IPS-18a (cell line): ENCODE measurements at regions not wholly inside any gene's neighbourhood (a gene's known extent, or its start where the extent isn't known, plus 50 kb on each side); places are given as distances from the start of the nearest gene placed in this dataset.
"Not testable (repeated sequence)": the region's sequence is repeated elsewhere in the genome, so short reads cannot be mapped to it uniquely, and the experiment has no call there.

Experiments used
- H3K27ac ChIP-seq: one replicate; pipeline ENCODE4 v1.5.1; 2013; ENCODE audit warnings: low read length
- H3K27me3 ChIP-seq: one replicate; pipeline ENCODE4 v1.6.1; 2013; ENCODE audit warnings: mild to moderate bottlenecking, low read length; ENCODE audit not compliant: control insufficient read depth, insufficient read depth
- H3K36me3 ChIP-seq: one replicate; pipeline ENCODE4 v1.6.1; 2013; ENCODE audit warnings: low read depth, low read length; ENCODE audit not compliant: control insufficient read depth
- H3K4me1 ChIP-seq: one replicate; pipeline ENCODE4 v1.6.1; 2013; ENCODE audit warnings: low read depth, low read length; ENCODE audit not compliant: control insufficient read depth
- H3K4me3 ChIP-seq: one replicate; pipeline ENCODE4 v1.5.1; 2013; ENCODE audit warnings: low read length
- H3K9ac ChIP-seq: one replicate; pipeline ENCODE4 v1.6.1; 2013; ENCODE audit warnings: mild to moderate bottlenecking, low read length, moderate library complexity
- H3K9me3 ChIP-seq: one replicate; pipeline ENCODE4 v1.6.1; 2013; ENCODE audit warnings: low read depth, low read length; ENCODE audit not compliant: control insufficient read depth

DNA sequence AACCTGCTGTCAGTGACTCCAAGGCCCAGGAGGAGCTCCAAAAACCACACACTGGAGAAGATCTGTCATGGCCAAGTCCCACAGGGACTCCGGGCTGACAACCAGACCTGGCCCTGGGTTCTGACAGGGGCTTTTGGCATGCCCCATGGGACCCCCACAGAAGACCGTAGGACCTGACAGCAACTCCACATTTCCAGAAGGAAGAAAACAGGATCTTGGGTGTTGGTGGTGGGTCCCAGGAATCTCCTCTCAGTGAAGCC, 275.9 kb upstream of the HS6ST1 start:
- Histone ChIP-seq H3K27me3 (no peaks in the 10 kb centered on the region), H3K4me1 (no peaks in the 10 kb centered on the region)

DNA sequence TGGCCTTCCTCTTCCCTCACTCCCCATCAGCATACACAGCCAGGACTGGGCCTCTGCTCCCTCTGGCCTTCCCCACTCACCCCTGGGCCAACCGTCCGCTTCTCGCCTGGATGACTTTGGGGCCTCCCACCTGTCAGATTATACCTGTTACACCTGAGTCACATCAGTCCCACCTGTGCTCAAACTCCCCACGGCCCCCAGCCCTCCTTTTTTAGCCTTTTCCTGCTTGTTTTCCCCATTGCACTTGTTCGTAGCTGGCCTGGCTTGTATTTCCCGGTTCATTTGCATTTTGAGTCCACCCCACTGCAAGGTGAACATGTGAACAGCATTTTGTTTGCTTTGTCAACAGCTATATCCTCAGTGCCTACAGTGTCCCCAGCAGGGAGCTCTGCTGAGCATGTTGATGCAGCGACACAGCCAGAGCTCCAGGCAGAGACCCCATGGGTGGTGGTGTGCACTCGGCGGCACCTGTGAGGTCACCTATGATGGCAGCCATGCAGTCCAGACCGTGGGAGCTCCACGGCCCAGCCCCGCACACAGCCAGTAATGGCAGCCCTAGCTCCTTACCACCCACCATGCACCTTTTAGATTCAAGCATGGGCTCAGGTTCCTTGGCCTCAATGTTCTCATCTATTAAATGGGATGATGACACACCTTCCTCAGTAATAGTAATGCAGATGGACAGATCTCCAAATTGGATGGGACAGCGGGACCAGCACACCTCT, 276.4 kb upstream of the HS6ST1 start:
- H3K27ac ChIP-seq, result no peak overlapping the region
- no peaks in the 10 kb centered on the region for H3K27me3 ChIP-seq
- no peak overlapping the region for H3K9ac ChIP-seq
- no peaks in the 10 kb centered on the region for H3K9me3 ChIP-seq
- H3K4me3 ChIP-seq, result no peak overlapping the region
- no peaks in the 10 kb centered on the region for H3K4me1 ChIP-seq
- H3K36me3 ChIP-seq, result no peaks in the 10 kb centered on the region

More for the DNA sequence above, 275.9 kb upstream of the HS6ST1 start:
- Histone ChIP-seq H3K9ac (no peak overlapping the region), H3K36me3 (no peaks in the 10 kb centered on the region), H3K9me3 (no peaks in the 10 kb centered on the region), H3K27ac (no peak overlapping the region), H3K4me3 (no peak overlapping the region)

DNA sequence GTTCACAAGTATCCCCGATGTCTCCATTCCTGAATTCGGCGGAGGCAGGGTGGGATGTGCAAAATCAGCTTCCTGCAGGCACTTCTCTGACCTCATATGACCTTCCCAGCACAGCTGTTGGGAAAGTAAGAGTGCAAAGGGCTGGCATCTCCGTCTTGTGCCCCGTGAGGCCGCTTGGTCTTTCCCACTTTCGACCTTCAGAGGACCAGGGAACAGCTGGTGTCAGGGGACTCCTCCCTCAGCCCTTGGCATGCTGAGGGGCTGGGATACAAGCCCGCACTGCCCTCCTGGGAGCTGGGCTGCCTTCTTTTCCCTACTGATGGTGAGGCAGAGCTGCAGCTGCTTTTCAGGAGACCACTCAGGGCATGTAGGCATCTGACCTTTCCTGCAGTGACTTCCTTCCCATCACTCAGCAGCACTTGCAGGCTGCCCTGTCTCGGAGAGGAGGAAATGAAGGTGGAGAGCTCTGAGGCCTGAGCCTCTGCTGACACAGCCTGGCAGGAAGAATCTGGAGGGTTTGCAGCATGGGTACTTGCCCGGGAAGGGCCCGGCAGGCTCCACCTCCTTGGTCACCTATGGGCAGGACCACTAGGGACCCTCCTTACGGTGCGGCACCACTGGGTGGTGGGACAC, 277.2 kb upstream of the HS6ST1 start:
- Histone ChIP-seq H3K9me3 (no peaks in the 10 kb centered on the region), H3K4me1 (no peaks in the 10 kb centered on the region), H3K27me3 (no peaks in the 10 kb centered on the region), H3K9ac (no peak overlapping the region), H3K36me3 (no peaks in the 10 kb centered on the region), H3K27ac (no peak overlapping the region), H3K4me3 (no peak overlapping the region)

GRCh38 chr2:128596396-128597120, 277.9 kb upstream of the HS6ST1 start:
- Histone ChIP-seq H3K9me3 (no peaks in the 10 kb centered on the region), H3K27me3 (no peaks in the 10 kb centered on the region), H3K4me3 (no peak overlapping the region), H3K4me1 (no peaks in the 10 kb centered on the region), H3K27ac (no peak overlapping the region), H3K36me3 (no peaks in the 10 kb centered on the region), H3K9ac (no peak overlapping the region)

DNA sequence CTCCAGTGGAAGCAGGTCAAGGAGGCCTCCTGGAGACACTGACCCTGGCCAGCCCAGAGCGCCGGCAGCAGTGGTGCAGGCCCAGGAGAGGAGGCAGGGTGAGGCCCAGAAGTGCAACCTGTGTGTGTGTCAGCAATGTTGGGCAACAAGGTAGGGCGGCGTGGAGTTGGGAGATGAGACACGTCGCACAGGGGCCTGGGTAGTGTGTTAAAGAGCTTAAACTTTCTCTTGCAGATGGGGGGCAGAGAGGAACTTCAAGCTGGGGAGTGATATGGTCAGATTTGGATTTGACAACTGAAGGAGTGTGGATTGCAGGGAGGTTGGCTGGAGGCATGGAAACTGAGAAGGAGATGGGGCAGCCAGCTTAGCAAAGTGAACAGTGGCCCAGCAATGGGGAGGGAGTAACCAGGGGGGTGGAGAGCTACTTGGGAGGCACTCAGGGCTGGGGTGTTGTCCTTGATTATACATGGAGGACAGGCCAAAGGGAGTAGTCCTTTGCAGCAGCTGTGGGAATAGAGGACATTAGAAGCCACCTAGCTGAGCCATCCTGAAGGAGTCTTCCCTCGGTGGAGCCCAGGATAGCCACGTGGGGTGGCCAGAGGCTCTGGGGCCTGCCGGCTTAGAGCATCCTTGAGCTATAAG, 278.6 kb upstream of the HS6ST1 start:
- H3K9me3 ChIP-seq, result no peaks in the 10 kb centered on the region
- H3K4me1 ChIP-seq, result no peaks in the 10 kb centered on the region
- no peaks in the 10 kb centered on the region for H3K36me3 ChIP-seq
- H3K27me3 ChIP-seq, result no peaks in the 10 kb centered on the region
- no peak overlapping the region for H3K27ac ChIP-seq
- no peak overlapping the region for H3K4me3 ChIP-seq
- H3K9ac ChIP-seq, result no peak overlapping the region

GRCh38 chr2:128598260-128598659, 279.6 kb upstream of the HS6ST1 start:
- not testable (repeated sequence) for H3K27me3 ChIP-seq, H3K9me3 ChIP-seq, H3K27ac ChIP-seq, H3K9ac ChIP-seq, H3K4me1 ChIP-seq, H3K36me3 ChIP-seq, H3K4me3 ChIP-seq

DNA sequence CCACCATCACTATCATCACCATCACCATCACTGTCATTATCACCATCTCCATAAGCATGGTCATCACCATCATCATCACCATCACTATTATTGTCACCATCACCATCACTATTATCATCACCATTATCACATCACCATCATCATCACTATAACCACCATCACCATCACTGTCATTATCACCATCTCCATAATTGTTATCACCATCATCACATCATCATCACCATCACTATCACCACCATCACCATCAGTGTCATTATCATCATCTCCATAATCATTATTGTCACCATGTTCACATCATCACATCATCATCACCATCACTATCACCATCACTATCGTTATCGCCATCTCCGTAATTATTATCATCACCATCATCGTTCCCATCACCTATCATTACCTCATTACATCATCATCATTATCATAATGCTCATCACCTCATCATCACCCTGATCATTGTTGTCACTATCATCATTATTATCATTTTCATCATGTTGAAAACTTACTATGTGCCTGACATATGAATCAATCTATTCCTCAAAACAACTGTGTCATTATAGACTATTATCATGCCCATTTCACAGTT, 280.3 kb upstream of the HS6ST1 start:
- Histone ChIP-seq H3K4me1 (no peaks in the 10 kb centered on the region), H3K27me3 (no peaks in the 10 kb centered on the region), H3K9me3 (no peaks in the 10 kb centered on the region), H3K9ac (no peak overlapping the region), H3K4me3 (no peak overlapping the region), H3K36me3 (no peaks in the 10 kb centered on the region), H3K27ac (no peak overlapping the region)

DNA sequence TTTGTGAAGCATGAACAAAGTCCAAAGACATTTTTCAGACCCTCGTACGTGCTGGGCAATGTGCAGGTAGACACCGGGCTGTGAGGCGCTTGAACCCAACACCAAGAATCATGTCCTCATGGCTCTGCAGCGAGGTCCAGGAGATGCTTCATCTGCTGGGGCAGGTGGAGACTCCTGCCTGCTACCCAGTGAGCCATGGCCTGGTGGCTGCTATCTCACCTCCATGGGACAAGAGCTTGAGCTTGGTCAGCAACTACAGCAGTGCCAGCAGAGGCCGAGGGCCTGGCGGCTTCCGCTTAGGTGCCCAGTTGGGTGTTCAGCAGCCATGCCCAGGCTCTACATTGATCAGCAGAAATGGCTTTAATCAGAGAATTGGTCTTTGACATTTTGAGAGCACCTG, 281.0 kb upstream of the HS6ST1 start:
- no peaks in the 10 kb centered on the region for H3K9me3 ChIP-seq
- H3K4me1 ChIP-seq, result no peaks in the 10 kb centered on the region
- H3K27ac ChIP-seq, result no peak overlapping the region
- H3K4me3 ChIP-seq, result no peak overlapping the region
- H3K36me3 ChIP-seq, result no peaks in the 10 kb centered on the region
- no peaks in the 10 kb centered on the region for H3K27me3 ChIP-seq
- H3K9ac ChIP-seq, result no peak overlapping the region

DNA sequence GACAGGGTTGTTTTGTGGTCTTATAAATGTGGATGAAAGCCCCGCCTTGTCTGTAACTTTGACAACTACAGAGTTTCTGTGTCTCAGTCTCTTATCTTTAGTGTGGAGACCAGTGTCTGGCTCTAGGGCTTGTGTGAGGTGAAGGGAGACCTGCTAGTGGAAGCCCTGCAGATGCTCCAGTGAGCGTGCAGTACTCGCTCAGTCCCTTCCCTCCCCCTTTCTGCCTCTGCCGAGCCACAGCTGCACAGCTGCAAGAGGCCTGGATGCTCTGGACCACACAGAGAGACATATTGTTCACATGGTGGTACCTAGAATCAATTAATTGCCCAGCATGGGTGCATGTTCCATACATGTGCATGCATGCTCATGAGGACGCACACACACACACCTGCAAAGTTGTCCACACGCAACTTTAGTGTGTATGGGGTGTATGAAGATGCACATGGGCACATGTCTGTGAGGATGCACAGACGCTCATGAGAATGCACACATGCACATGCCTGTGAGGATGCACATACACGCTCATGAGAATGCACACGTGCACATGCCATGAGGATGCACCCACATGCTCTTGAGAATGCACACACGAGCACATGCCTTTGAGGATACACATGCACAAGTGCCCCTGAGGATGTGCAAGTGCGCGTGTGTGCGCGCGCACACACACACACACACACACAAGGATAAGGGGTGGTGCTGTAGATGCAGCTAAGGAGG, 282.1 kb upstream of the HS6ST1 start:
- Histone ChIP-seq H3K9me3 (no peaks in the 10 kb centered on the region), H3K27ac (no peak overlapping the region), H3K9ac (no peak overlapping the region), H3K27me3 (no peaks in the 10 kb centered on the region), H3K4me1 (no peaks in the 10 kb centered on the region), H3K4me3 (no peak overlapping the region), H3K36me3 (no peaks in the 10 kb centered on the region)

GRCh38 chr2:128601298-128602037, 282.8 kb upstream of the HS6ST1 start:
- no peaks in the 10 kb centered on the region for H3K4me1 ChIP-seq

More at GRCh38 chr2:128601298-128602037, 282.8 kb upstream of the HS6ST1 start:
- no peaks in the 10 kb centered on the region for H3K36me3 ChIP-seq
- no peak overlapping the region for H3K27ac ChIP-seq
- H3K4me3 ChIP-seq, result no peak overlapping the region
- no peak overlapping the region for H3K9ac ChIP-seq
- H3K27me3 ChIP-seq, result no peaks in the 10 kb centered on the region
- H3K9me3 ChIP-seq, result no peaks in the 10 kb centered on the region
